ENCODE measurements at regions not wholly inside any gene's neighbourhood (a gene's known extent, or its start where the extent isn't known, plus 50 kb on each side); places are given as distances from the start of the nearest gene placed in this dataset.

DNA sequence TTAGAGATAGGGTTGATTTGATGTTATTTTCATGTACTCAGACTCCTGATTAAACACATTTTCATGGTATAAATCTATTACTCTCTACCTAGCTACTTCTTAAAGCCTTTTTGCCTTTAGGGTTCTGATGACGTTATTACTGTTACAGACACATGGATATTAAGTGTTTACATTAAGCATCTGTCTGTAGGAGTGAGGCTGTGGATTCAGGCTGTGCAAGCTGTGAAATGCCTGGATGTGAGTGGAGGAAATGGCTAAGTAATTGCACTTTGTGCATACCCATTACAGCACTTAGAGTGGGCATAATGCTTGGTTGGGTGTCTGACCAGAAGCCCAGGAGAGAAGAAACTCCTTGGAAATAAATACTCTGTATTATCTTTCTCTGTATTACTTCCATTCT lies 186.8 kb downstream of the SNX18 start:
- TF ChIP-seq EZH2phosphoT487 (IDR thresholded peaks at IDR 0.05; ENCODE audit: low read length): no peak
- no peak for TF ChIP-seq EZH2 (optimal IDR thresholded peaks at IDR 0.05; ENCODE audit: low read depth, low read length)
- TF ChIP-seq, protein P1, sequence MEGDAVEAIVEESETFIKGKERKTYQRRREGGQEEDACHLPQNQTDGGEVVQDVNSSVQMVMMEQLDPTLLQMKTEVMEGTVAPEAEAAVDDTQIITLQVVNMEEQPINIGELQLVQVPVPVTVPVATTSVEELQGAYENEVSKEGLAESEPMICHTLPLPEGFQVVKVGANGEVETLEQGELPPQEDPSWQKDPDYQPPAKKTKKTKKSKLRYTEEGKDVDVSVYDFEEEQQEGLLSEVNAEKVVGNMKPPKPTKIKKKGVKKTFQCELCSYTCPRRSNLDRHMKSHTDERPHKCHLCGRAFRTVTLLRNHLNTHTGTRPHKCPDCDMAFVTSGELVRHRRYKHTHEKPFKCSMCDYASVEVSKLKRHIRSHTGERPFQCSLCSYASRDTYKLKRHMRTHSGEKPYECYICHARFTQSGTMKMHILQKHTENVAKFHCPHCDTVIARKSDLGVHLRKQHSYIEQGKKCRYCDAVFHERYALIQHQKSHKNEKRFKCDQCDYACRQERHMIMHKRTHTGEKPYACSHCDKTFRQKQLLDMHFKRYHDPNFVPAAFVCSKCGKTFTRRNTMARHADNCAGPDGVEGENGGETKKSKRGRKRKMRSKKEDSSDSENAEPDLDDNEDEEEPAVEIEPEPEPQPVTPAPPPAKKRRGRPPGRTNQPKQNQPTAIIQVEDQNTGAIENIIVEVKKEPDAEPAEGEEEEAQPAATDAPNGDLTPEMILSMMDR (IDR thresholded peaks at IDR 0.05; ENCODE audit: low read length): no peak
- Histone ChIP-seq H3K9ac (ENCODE audit: low read length) (no peak overlapping the region), H3K9me3 (replicated peaks; ENCODE audit: insufficient read depth, low read length) (no peaks in the 10 kb centered on the region), H3K4me3 (ENCODE audit: low read length) (no peak overlapping the region), H3F3A (ENCODE audit: insufficient read depth, low read length) (no peaks in the 10 kb centered on the region), H3K4me1 (ENCODE audit: low read length) (no peaks in the 10 kb centered on the region), H3K4me2 (ENCODE audit: low read depth, low read length) (no peak overlapping the region), H3K79me2 (ENCODE audit: low read length) (no peaks in the 10 kb centered on the region), H2AFZ (ENCODE audit: low read length) (no peak overlapping the region), H3K27ac (ENCODE audit: low read length) (no peak overlapping the region), H3K9me2 (replicated peaks; ENCODE audit: insufficient read depth, low read length) (no peaks in the 10 kb centered on the region), H3K27me3 (replicated peaks; ENCODE audit: insufficient read depth, low read length) (no peaks in the 10 kb centered on the region), H3K36me3 (replicated peaks; ENCODE audit: insufficient read depth, low read length) (no peaks in the 10 kb centered on the region), H4K20me1 (ENCODE audit: insufficient read depth, low read length) (no peaks in the 10 kb centered on the region)
- DNase-seq: no peak

DNA sequence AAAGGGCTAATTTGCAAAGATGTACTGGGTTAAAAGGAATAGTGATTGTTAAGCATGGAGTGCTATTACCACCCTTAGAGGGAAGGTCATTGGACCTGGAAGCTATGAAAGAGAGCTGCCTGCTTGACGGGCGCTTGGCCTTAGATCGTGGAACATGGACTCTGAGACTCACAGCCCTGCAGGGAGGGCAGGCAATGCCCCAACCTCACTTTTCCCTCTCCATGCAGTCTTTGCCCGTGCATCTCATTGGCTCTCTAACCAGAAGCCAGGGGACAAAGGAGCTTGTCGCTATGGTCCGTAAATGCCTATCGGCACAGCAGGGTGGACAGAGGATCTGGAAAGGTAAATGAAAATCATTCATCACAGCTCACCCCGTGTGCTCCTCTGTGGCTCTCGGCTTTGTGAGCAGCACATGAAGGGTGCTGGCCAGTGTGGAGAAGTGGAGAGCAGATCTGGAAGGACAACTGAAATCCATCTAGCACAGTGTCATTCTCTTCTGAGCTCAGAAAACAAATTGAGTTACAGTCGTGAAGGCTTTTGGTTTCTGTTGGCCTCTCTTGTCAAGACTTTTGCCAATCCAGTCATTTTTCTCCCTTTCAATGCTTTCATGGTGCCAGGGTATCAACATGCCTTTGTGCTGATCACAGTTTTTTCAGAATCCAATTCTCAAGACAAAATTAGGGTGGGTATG lies 186.2 kb downstream of the SNX18 start:
- Histone ChIP-seq H2AFZ (ENCODE audit: low read length) (no peak overlapping the region), H4K20me1 (ENCODE audit: insufficient read depth, low read length) (no peaks in the 10 kb centered on the region), H3K36me3 (replicated peaks; ENCODE audit: insufficient read depth, low read length) (no peaks in the 10 kb centered on the region), H3K4me2 (ENCODE audit: low read depth, low read length) (no peak overlapping the region), H3K27ac (ENCODE audit: low read length) (no peak overlapping the region), H3K4me1 (ENCODE audit: low read length) (no peaks in the 10 kb centered on the region), H3K9ac (ENCODE audit: low read length) (no peak overlapping the region), H3K27me3 (replicated peaks; ENCODE audit: insufficient read depth, low read length) (no peaks in the 10 kb centered on the region), H3F3A (ENCODE audit: insufficient read depth, low read length) (no peaks in the 10 kb centered on the region), H3K4me3 (ENCODE audit: low read length) (no peak overlapping the region), H3K9me3 (replicated peaks; ENCODE audit: insufficient read depth, low read length) (no peaks in the 10 kb centered on the region), H3K9me2 (replicated peaks; ENCODE audit: insufficient read depth, low read length) (no peaks in the 10 kb centered on the region), H3K79me2 (ENCODE audit: low read length) (no peaks in the 10 kb centered on the region)
- TF ChIP-seq, protein P1 (IDR thresholded peaks at IDR 0.05; ENCODE audit: low read length): no peak
- TF ChIP-seq EZH2phosphoT487 (IDR thresholded peaks at IDR 0.05; ENCODE audit: low read length): no peak
- no peak for TF ChIP-seq EZH2 (optimal IDR thresholded peaks at IDR 0.05; ENCODE audit: low read depth, low read length)
- DNase-seq: no peak

DNA sequence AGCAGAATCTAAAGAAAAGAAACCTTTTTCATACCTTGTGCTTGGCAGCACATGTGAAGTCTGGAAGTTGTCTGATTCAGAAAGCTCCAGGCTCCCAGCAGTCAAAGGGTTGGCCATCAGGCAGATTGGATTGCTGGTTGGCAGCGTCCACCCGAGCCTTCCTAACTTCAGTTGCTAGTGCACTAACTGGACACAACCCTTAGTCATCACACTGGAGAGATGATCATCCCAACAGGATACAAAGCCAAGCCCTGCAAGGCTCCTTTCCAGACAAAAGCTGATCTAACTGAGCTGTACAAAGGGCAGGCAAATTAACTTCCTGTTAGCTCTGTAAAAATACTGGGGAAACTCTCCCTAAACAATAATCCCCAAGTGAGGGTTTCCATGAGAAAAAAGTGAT lies 185.6 kb downstream of the SNX18 start:
- Histone ChIP-seq H3F3A (ENCODE audit: insufficient read depth, low read length) (no peaks in the 10 kb centered on the region), H3K79me2 (ENCODE audit: low read length) (no peaks in the 10 kb centered on the region), H3K9me3 (replicated peaks; ENCODE audit: insufficient read depth, low read length) (no peaks in the 10 kb centered on the region), H2AFZ (ENCODE audit: low read length) (no peak overlapping the region), H3K36me3 (replicated peaks; ENCODE audit: insufficient read depth, low read length) (no peaks in the 10 kb centered on the region), H3K9me2 (replicated peaks; ENCODE audit: insufficient read depth, low read length) (no peaks in the 10 kb centered on the region), H3K27me3 (replicated peaks; ENCODE audit: insufficient read depth, low read length) (no peaks in the 10 kb centered on the region), H3K27ac (ENCODE audit: low read length) (no peak overlapping the region), H4K20me1 (ENCODE audit: insufficient read depth, low read length) (no peaks in the 10 kb centered on the region), H3K4me3 (ENCODE audit: low read length) (no peak overlapping the region), H3K4me1 (ENCODE audit: low read length) (no peaks in the 10 kb centered on the region), H3K4me2 (ENCODE audit: low read depth, low read length) (no peak overlapping the region), H3K9ac (ENCODE audit: low read length) (no peak overlapping the region)
- no peak for DNase-seq
- TF ChIP-seq, protein P1 (IDR thresholded peaks at IDR 0.05; ENCODE audit: low read length): no peak
- TF ChIP-seq EZH2phosphoT487 (IDR thresholded peaks at IDR 0.05; ENCODE audit: low read length) (no peak), EZH2 (optimal IDR thresholded peaks at IDR 0.05; ENCODE audit: low read depth, low read length) (no peak)
